WTC11 (cell line): ENCODE measurements at regions not wholly inside any gene's neighbourhood (a gene's known extent, or its start where the extent isn't known, plus 50 kb on each side); places are given as distances from the start of the nearest gene placed in this dataset.
"Not testable (repeated sequence)": the region's sequence is repeated elsewhere in the genome, so short reads cannot be mapped to it uniquely, and the experiment has no call there.

Experiments used
- ATF3 ChIP-seq: sonication (generic); formaldehyde crosslinking; conservative IDR thresholded peaks from 2 replicates; pipeline ENCODE4 v1.8.1; 2022; ENCODE audit warnings: mild to moderate bottlenecking, missing genetic modification reagents
- CTCF ChIP-seq: fragments of 200-600 bp; IDR thresholded peaks from 2 replicates; pipeline ENCODE4 v1.8.0; 2022; ENCODE audit warnings: antibody characterized with exemption
- ESRRA ChIP-seq: sonication (generic); formaldehyde crosslinking; IDR thresholded peaks from 2 replicates; pipeline ENCODE4 v1.8.1; 2022; ENCODE audit warnings: mild to moderate bottlenecking, missing genetic modification reagents, borderline replicate concordance
- ETV6 ChIP-seq: sonication (generic); formaldehyde crosslinking; IDR thresholded peaks from 2 replicates; pipeline ENCODE4 v1.8.1; 2022; ENCODE audit warnings: mild to moderate bottlenecking, missing genetic modification reagents
- FOXK1 ChIP-seq: sonication (generic); formaldehyde crosslinking; IDR thresholded peaks from 2 replicates; pipeline ENCODE4 v1.8.0; 2022; ENCODE audit warnings: mild to moderate bottlenecking, moderate library complexity, missing genetic modification reagents
- HMGA2 ChIP-seq: fragments of 250-450 bp; sonication (Bioruptor Pico); IDR thresholded peaks from 2 replicates; pipeline ENCODE4 v1.4.0; 2021; ENCODE audit warnings: mild to moderate bottlenecking, moderate library complexity
- HMGXB4 ChIP-seq: sonication (generic); formaldehyde crosslinking; IDR thresholded peaks from 2 replicates; pipeline ENCODE4 v1.8.1; 2023; ENCODE audit warnings: mild to moderate bottlenecking, moderate library complexity, missing genetic modification reagents
- MAX ChIP-seq: sonication (generic); formaldehyde crosslinking; IDR thresholded peaks from 2 replicates; pipeline ENCODE4 v1.8.0; 2022; ENCODE audit warnings: mild to moderate bottlenecking, missing genetic modification reagents
- NR2C2 ChIP-seq: sonication (generic); formaldehyde crosslinking; IDR thresholded peaks from 2 replicates; pipeline ENCODE4 v1.8.0; 2022; ENCODE audit warnings: mild to moderate bottlenecking, missing genetic modification reagents
- NR3C1 ChIP-seq: sonication (generic); formaldehyde crosslinking; conservative IDR thresholded peaks from 2 replicates; pipeline ENCODE4 v1.8.1; 2023; ENCODE audit warnings: low read depth, mild to moderate bottlenecking, missing genetic modification reagents
- PRDM15 ChIP-seq: sonication (generic); formaldehyde crosslinking; IDR thresholded peaks from 2 replicates; pipeline ENCODE4 v1.8.0; 2022; ENCODE audit warnings: missing genetic modification reagents
- TCF7 ChIP-seq: sonication (generic); formaldehyde crosslinking; IDR thresholded peaks from 2 replicates; pipeline ENCODE4 v1.8.0; 2022; ENCODE audit warnings: mild to moderate bottlenecking, low read depth, missing genetic modification reagents, moderate library complexity
- TEAD4 ChIP-seq: sonication (generic); formaldehyde crosslinking; IDR thresholded peaks from 2 replicates; pipeline ENCODE4 v1.8.0; 2022; ENCODE audit warnings: mild to moderate bottlenecking, missing genetic modification reagents
- USF2 ChIP-seq: sonication (generic); formaldehyde crosslinking; IDR thresholded peaks from 2 replicates; pipeline ENCODE4 v1.8.1; 2023; ENCODE audit warnings: mild to moderate bottlenecking, missing genetic modification reagents, moderate library complexity

GRCh38 chr17:56731096-56731495 lies 102.6 kb downstream of the C17orf67 start:
- not testable (repeated sequence) for TF ChIP-seq CTCF; PRDM15; ESRRA (CRISPR knock-in tag); TCF7 (CRISPR knock-in tag); NR3C1 (CRISPR knock-in tag); NR2C2 (CRISPR knock-in tag); TEAD4; MAX; FOXK1 (CRISPR knock-in tag); USF2; ATF3 (CRISPR knock-in tag); HMGXB4 (CRISPR knock-in tag); HMGA2; ETV6 (CRISPR knock-in tag)
